Retinal pigment epithelial cell (primary cell): ENCODE measurements at regions not wholly inside any gene's neighbourhood (a gene's known extent, or its start where the extent isn't known, plus 50 kb on each side); places are given as distances from the start of the nearest gene placed in this dataset.
A peak's percentile ranks its signal among the peaks of the same experiment; 100 is the strongest.

Experiments used
- DNase-seq: peaks from one replicate; pipeline ENCODE4 v3.0.0-alpha.2; 2010; ENCODE audit warnings: low read depth
- H3K4me3 ChIP-seq: 2 replicates; pipeline ENCODE4 v1.5.1; 2011; ENCODE audit warnings: mild to moderate bottlenecking, low read length, control low read depth, moderate library complexity
- CTCF ChIP-seq: conservative IDR thresholded peaks from 2 replicates; pipeline ENCODE4 v1.5.1; 2011; ENCODE audit warnings: low read depth, low read length, control low read depth, inconsistent platforms

DNA sequence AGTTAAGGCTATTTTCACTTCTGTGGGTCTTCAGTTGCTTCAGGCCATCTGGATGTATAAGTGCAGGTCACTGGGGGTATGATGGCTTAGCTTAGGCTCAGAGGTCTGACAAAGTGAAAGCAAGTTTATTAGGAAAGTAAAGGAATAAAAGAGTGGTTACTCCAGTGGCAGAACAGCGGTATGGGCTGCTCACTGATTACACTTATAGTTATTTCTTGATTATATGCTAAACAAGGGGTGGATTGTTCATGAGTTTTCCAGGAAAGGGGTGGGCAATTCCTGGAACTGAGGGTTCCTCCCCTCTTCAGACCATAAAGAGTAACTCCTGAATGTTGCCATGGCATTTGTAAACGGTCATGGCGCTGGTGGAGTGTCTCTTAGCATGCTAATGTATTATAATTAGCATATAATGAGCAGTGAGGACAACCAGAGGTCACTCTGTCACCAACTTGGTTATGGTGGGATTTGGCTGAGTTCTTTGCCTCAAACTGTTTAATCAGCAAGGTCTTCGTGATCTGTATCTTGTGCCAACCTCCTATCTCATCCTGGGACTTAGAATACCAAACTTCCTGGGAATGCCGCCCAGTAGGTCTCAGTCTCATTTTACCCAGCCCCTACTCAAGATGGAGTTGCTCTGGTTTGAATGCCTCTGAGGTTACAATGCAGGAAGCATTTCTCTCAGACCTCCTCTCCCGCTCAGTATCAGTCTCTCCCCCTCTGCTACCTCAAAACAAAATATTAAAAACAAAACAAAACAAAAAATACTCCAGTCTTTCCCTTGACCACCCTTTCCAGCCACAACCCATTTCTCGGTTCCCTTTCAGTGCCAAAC is 71.3 kb upstream of the SLC22A11 start:
- DNase-seq: no peak
- TF ChIP-seq CTCF: no peak
- no peak overlapping the region for H3K4me3 ChIP-seq

DNA sequence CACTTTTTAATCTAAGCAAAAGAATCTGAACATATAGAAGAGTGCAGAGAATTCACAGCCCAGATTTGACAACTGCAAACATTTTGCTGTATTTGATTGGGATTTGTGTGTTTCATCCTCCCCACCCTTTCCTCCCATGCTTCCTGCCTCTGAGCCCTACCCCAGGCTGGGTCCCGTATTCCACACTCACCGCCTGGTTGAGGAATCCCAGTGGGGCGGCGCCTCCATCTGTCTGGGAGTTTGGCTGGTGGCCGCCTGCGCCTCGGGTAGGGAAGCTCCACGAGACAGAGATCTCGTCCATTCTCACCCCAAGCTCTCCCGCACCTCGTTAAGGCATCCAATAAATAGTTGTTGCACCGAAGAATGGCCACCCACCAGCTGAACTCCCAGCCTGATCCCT is 70.7 kb upstream of the SLC22A11 start:
- no peak overlapping the region for H3K4me3 ChIP-seq
- DNase-seq: no peak
- no peak for TF ChIP-seq CTCF

GRCh38 chr11:64489831-64490441 is 65.8 kb upstream of the SLC22A11 start:
- H3K4me3 ChIP-seq: no peak overlapping the region
- DNase-seq: no peak
- TF ChIP-seq CTCF: peak; percentile 72

DNA sequence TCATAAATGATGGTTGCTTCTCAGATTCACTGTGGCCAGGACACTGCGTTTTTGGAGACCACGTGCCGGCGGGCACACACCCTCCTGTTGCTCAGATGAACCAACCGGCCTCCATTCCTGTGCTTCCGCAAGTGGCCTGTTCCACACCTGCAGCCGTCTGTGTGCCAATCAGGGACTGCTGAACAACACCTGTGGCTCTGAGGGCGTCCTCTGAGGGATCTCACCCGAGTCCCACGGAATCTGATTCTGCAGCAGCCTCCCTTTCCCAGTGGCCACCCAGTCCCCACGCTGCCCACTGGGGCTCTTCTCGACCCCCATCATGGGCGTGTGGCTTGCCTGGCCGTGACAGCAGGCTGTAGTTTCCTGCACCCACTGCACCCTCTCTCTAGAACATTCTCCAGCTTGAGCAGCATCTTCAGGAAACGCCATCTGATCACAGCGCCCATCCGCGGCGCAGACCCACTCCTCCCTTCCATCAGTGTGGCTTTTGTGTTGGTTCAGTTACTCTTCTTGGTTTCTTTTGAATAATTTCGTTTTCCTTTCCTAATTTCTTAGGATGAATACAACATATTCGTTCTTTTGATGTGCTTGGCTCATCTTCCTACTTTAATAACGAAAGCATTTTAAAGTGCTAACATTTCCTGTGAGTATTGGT is 65.1 kb upstream of the SLC22A11 start:
- no peak for TF ChIP-seq CTCF
- no peak for DNase-seq
- no peak overlapping the region for H3K4me3 ChIP-seq

DNA sequence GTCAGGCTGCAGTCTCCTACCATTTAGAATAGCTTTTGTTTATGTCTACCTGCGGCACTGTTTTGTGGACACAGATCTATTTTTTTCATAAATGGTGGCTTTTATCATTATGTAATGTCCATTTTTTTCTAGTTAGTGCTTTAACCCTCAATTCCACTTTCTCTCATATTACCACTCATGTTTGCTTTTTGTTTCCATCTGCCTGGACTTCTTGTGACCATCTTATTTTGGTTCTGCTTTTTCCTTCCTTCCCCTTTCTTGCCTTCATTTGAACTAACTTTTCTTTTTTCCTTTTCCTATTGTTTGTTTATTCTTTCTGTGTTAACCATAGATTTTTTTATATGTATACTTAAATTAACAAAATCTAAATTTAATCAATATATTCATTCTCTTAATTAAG is 63.2 kb upstream of the SLC22A11 start:
- no peak for DNase-seq
- TF ChIP-seq CTCF: no peak
- H3K4me3 ChIP-seq: no peak overlapping the region

- no peak for TF ChIP-seq CTCF
- no peak for DNase-seq
- H3K4me3 ChIP-seq: no peak overlapping the region
Measured at GRCh38 chr11:64498136-64498535, 57.6 kb upstream of the SLC22A11 start.
